HepG2 (cell line): ENCODE measurements at regions not wholly inside any gene's neighbourhood (a gene's known extent, or its start where the extent isn't known, plus 50 kb on each side); places are given as distances from the start of the nearest gene placed in this dataset.

ENCODE experiments used
- ATAC-seq: fragments of 200-7000 bp; cut with Tn5 transposase; 3 replicates; pipeline ENCODE4 v1.9.1; 2020; ENCODE audit warnings: mild to moderate bottlenecking, moderate library complexity
- BruUV-seq: library from RNA; stranded (reverse); fragments of 400-500 nt; replicated peaks from 2 replicates; lab custom pipeline; 2021; lab: Mats Ljungman, UMichigan
- CTCF ChIA-PET: fragments of 300-600 bp; formaldehyde crosslinking; extraction: SDS; loops from one replicate; lab custom pipeline; 2021; ENCODE audit warnings: low total read pairs, inconsistent platforms, low intra/inter-chr PET ratio; lab: Yijun Ruan, JAX
- POLR2A ChIA-PET: fragments of 350-600 bp; sonication (Branson Sonifier 250); formaldehyde crosslinking; loops from one replicate; lab custom pipeline; 2020; ENCODE audit warnings: antibody characterized with exemption, inconsistent platforms; lab: Yijun Ruan, JAX
- DNase-seq: peaks from one replicate; pipeline ENCODE4 v3.0.0-alpha.2; 2015; ENCODE audit warnings: low spot score
- FAIRE-seq: peaks from 3 replicates; lab custom pipeline; 2011; peaks lifted over from hg19 to GRCh38; lab: Jason Lieb, UNC
- H2AFZ ChIP-seq: one replicate; pipeline ENCODE4 v1.6.1; 2011; ENCODE audit warnings: low read length, inconsistent platforms
- H3K27ac ChIP-seq: fragments of 300-600 bp; 3 replicates; pipeline ENCODE4 v1.8.0; 2011; ENCODE audit warnings: mixed run types, mild to moderate bottlenecking, mixed read lengths, low read length, inconsistent platforms; ENCODE audit not compliant: insufficient read depth; ENCODE audit errors: extremely low read length
- H3K27me3 ChIP-seq, 2 experiments: fragments of 200-600 bp in 1 of 2; 2 replicates in 1 of 2; 3 replicates in 1 of 2; pipeline versions ENCODE4 v1.6.0 to v1.8.0; 2011; ENCODE audit warnings: low read length in 2 of 2, mild to moderate bottlenecking in 2 of 2, moderate library complexity in 2 of 2, inconsistent platforms in 1 of 2; ENCODE audit not compliant: insufficient read depth in 2 of 2, control insufficient read depth in 1 of 2
- H3K36me3 ChIP-seq, 2 experiments: fragments of 200-600 bp in 1 of 2; replicated peaks in 1 of 2; 2 replicates in 1 of 2; 3 replicates in 1 of 2; pipeline versions ENCODE4 v1.5.1 to v1.8.0; 2011; ENCODE audit warnings: low read length in 2 of 2, inconsistent platforms in 1 of 2; ENCODE audit not compliant: insufficient read depth in 2 of 2, control insufficient read depth in 1 of 2
- H3K4me1 ChIP-seq: 2 replicates; pipeline ENCODE4 v1.5.1; 2012; ENCODE audit warnings: low read length, inconsistent platforms; ENCODE audit not compliant: insufficient read depth
- H3K4me2 ChIP-seq: 2 replicates; pipeline ENCODE4 v1.6.0; 2011; ENCODE audit warnings: low read depth, low read length, inconsistent platforms
- H3K4me3 ChIP-seq, 3 experiments: fragments of 200-600 bp in 1 of 3; sonication (generic), shearing (Covaris generic) in 1 of 3; replicated peaks in 1 of 3; 2 replicates each; pipeline ENCODE4 v1.5.1; 2011 to 2016; ENCODE audit warnings: low read length in 3 of 3, inconsistent platforms in 2 of 3, low read depth in 2 of 3, mild to moderate bottlenecking in 2 of 3, control low read depth in 1 of 3, mixed read lengths in 1 of 3; ENCODE audit not compliant: insufficient read depth in 1 of 3
- H3K79me2 ChIP-seq: one replicate; pipeline ENCODE4 v1.6.1; 2011; ENCODE audit warnings: low read length, inconsistent platforms; ENCODE audit not compliant: insufficient read depth
- H3K9ac ChIP-seq: 2 replicates; pipeline ENCODE4 v1.6.0; 2011; ENCODE audit warnings: mild to moderate bottlenecking, low read depth, low read length, inconsistent platforms; ENCODE audit not compliant: insufficient read depth
- H3K9me3 ChIP-seq: 2 replicates; pipeline ENCODE4 v1.5.1; 2012; ENCODE audit warnings: mild to moderate bottlenecking, low read length
- H4K20me1 ChIP-seq: 2 replicates; pipeline ENCODE4 v1.6.0; 2011; ENCODE audit warnings: inconsistent platforms, mild to moderate bottlenecking, low read length, moderate library complexity; ENCODE audit not compliant: insufficient read depth
- ATF5 ChIP-seq: sonication (generic); formaldehyde crosslinking; IDR thresholded peaks from 2 replicates; pipeline ENCODE4 v1.4.0; 2020; ENCODE audit warnings: mild to moderate bottlenecking, low read depth, missing genetic modification reagents
- ATF7 ChIP-seq, 2 experiments: fragments of 450-650 bp in 1 of 2; sonication (generic) in 1 of 2; formaldehyde crosslinking in 1 of 2; IDR thresholded peaks; 2 replicates each; pipeline versions ENCODE4 v1.4.0 to v1.6.1; 2016 to 2020; ENCODE audit warnings: antibody characterized with exemption in 1 of 2, mild to moderate bottlenecking in 1 of 2, missing genetic modification reagents in 1 of 2
- CENPX ChIP-seq: sonication (generic); formaldehyde crosslinking; IDR thresholded peaks from 2 replicates; pipeline ENCODE4 v1.9.0; 2021; ENCODE audit warnings: mild to moderate bottlenecking, missing genetic modification reagents, moderate library complexity
- DZIP1 ChIP-seq: sonication (generic); formaldehyde crosslinking; IDR thresholded peaks from 2 replicates; pipeline ENCODE4 v1.5.0; 2020; ENCODE audit warnings: mild to moderate bottlenecking, missing genetic modification reagents
- HMG20A ChIP-seq: IDR thresholded peaks from 2 replicates; pipeline ENCODE4 v1.6.1; 2016; ENCODE audit warnings: borderline replicate concordance
- MEIS1 ChIP-seq: sonication (generic); formaldehyde crosslinking; IDR thresholded peaks from 2 replicates; pipeline ENCODE4 v1.9.0; 2021; ENCODE audit warnings: mild to moderate bottlenecking, missing genetic modification reagents, moderate library complexity, borderline replicate concordance
- MIXL1 ChIP-seq: IDR thresholded peaks from 2 replicates; pipeline ENCODE4 v1.6.1; 2016
- RARA ChIP-seq: IDR thresholded peaks from 2 replicates; pipeline ENCODE4 v1.6.1; 2016; ENCODE audit warnings: missing genetic modification reagents, missing compliant biosample characterization
- TAF1 ChIP-seq: sonication (generic); formaldehyde crosslinking; IDR thresholded peaks from 2 replicates; pipeline ENCODE4 v1.4.0; 2020; ENCODE audit warnings: missing genetic modification reagents
- ZNF441 ChIP-seq: sonication (generic); formaldehyde crosslinking; IDR thresholded peaks from 2 replicates; pipeline ENCODE4 v1.7.0; 2021; ENCODE audit warnings: missing genetic modification reagents, borderline replicate concordance
- ZSCAN25 ChIP-seq: sonication (generic); formaldehyde crosslinking; IDR thresholded peaks from 2 replicates; pipeline ENCODE4 v1.8.0; 2022; ENCODE audit warnings: mild to moderate bottlenecking, missing genetic modification reagents
- WGBS: methylation state at CpG from one replicate; pipeline ENCODE4 v1.1.6; 2017; ENCODE audit warnings: low lambda C conversion rate; 5-methylcytosine and 5-hydroxymethylcytosine counted together
- in situ Hi-C: cut with HindIII; loops from 2 replicates; pipeline ENCODE4 v1.10.0; 2017; ENCODE audit warnings: low pct_unique_long_range_greater_than_20kb; ENCODE audit not compliant: extremely low pct_ligation_motif_present
- intact Hi-C: fragments of 100-400 bp; cut with micrococcal nuclease; formaldehyde crosslinking; loops from one replicate; pipeline ENCODE4 v1.10.0; 2022; ENCODE audit not compliant: unreplicated experiment

GRCh38 chr18:24669015-24669414, 208.6 kb downstream of the HRH4 start:
- H3K9ac ChIP-seq: no peak overlapping the region
- 2% methylated on average over 2 of the region's 2 CpGs for WGBS
- BruUV-seq: no TSS peak
- no peak overlapping the region for H3K4me2 ChIP-seq
- no peak overlapping the region for H3K4me3 ChIP-seq
- intact Hi-C loops (no loop called here), in situ Hi-C loops (no loop called here)
- no peaks in the 10 kb centered on the region for H3K9me3 ChIP-seq
- no peaks in the 10 kb centered on the region for H4K20me1 ChIP-seq
- no peak for TF ChIP-seq CENPX
- TF ChIP-seq ZSCAN25: no peak
- no peak for TF ChIP-seq ATF5
- TF ChIP-seq MEIS1 (CRISPR knock-in tag): no peak
- TF ChIP-seq RARA (CRISPR knock-in tag): no peak
- TF ChIP-seq ZNF441 (CRISPR knock-in tag): no peak
- H3K27ac ChIP-seq: no peak overlapping the region
- CTCF ChIA-PET: no interaction called here
- no peaks in the 10 kb centered on the region for H3K36me3 ChIP-seq
- no peak overlapping the region for H2AFZ ChIP-seq
- H3K27me3 ChIP-seq: 0 out of 5 replicates have a peak, but pooled peaks cover 0 to 1% of the 10 kb centered on the region in 2 experiments
- FAIRE-seq: no peak
- no peak for DNase-seq
- POLR2A ChIA-PET: no interaction called here
- H3K4me1 ChIP-seq: no peaks in the 10 kb centered on the region
- no peak for ATAC-seq
- H3K79me2 ChIP-seq: no peaks in the 10 kb centered on the region

GRCh38 chr18:24669502-24669901, 209.1 kb downstream of the HRH4 start:
- 0 out of 5 replicates have a peak, but pooled peaks cover 0 to 1% of the 10 kb centered on the region in 2 experiments for H3K27me3 ChIP-seq
- no peak overlapping the region for H2AFZ ChIP-seq
- intact Hi-C loops (no loop called here), in situ Hi-C loops (no loop called here)
- no peak overlapping the region for H3K4me2 ChIP-seq
- H3K36me3 ChIP-seq: no peaks in the 10 kb centered on the region
- POLR2A ChIA-PET: no interaction called here
- no peaks in the 10 kb centered on the region for H3K4me1 ChIP-seq
- FAIRE-seq: no peak
- no peaks in the 10 kb centered on the region for H3K9me3 ChIP-seq
- no peaks in the 10 kb centered on the region for H3K79me2 ChIP-seq
- no peak overlapping the region for H3K4me3 ChIP-seq
- no TSS peak for BruUV-seq
- CTCF ChIA-PET: no interaction called here
- H4K20me1 ChIP-seq: no peaks in the 10 kb centered on the region
- no peak overlapping the region for H3K27ac ChIP-seq
- H3K9ac ChIP-seq: no peak overlapping the region
- TF ChIP-seq TAF1 (CRISPR knock-in tag) (no peak), ATF7 (IDR thresholded peaks at IDR 0.05) (no peak), ATF7 (CRISPR knock-in tag; IDR thresholded peaks at IDR 0.05) (no peak), MIXL1 (no peak), DZIP1 (CRISPR knock-in tag) (no peak), HMG20A (CRISPR knock-in tag) (no peak)
- WGBS: 0% methylated on average over 3 of the region's 3 CpGs
- no peak for DNase-seq
- ATAC-seq: no peak
